HG02798 (cell line): ENCODE measurements at regions not wholly inside any gene's neighbourhood (a gene's known extent, or its start where the extent isn't known, plus 50 kb on each side); places are given as distances from the start of the nearest gene placed in this dataset.
"Not testable (repeated sequence)": the region's sequence is repeated elsewhere in the genome, so short reads cannot be mapped to it uniquely, and the experiment has no call there.

ENCODE experiments used
- ATAC-seq: cut with Tn5 transposase; IDR thresholded peaks from one replicate; pipeline ENCODE4 v1.9.1; 2021; ENCODE audit warnings: mild to moderate bottlenecking; ENCODE audit not compliant: unreplicated experiment, poor library complexity

GRCh38 chr6:145260484-145261175 is 474.7 kb downstream of the EPM2A start:
- no peak for ATAC-seq

GRCh38 chr6:145261758-145262157 is 473.6 kb downstream of the EPM2A start:
- no peak for ATAC-seq

- no peak for ATAC-seq
Measured at GRCh38 chr6:145262771-145263170, 472.5 kb downstream of the EPM2A start.

GRCh38 chr6:145263778-145264211 is 471.5 kb downstream of the EPM2A start:
- ATAC-seq = no peak

GRCh38 chr6:145266432-145267075 is 468.8 kb downstream of the EPM2A start:
- no peak for ATAC-seq

GRCh38 chr6:145267076-145267867 is 468.0 kb downstream of the EPM2A start:
- ATAC-seq = no peak

GRCh38 chr6:145270464-145270863 is 464.9 kb downstream of the EPM2A start:
- ATAC-seq = no peak

- ATAC-seq = no peak
Measured at GRCh38 chr6:145271040-145271439, 464.3 kb downstream of the EPM2A start.

GRCh38 chr6:145271577-145271976 is 463.7 kb downstream of the EPM2A start:
- no peak for ATAC-seq

GRCh38 chr6:145272246-145272645 is 463.1 kb downstream of the EPM2A start:
- no peak for ATAC-seq

- ATAC-seq = no peak
Measured at GRCh38 chr6:145273136-145273535, 462.2 kb downstream of the EPM2A start.

GRCh38 chr6:145274083-145274482 is 461.2 kb downstream of the EPM2A start:
- ATAC-seq = no peak

GRCh38 chr6:145275019-145275418 is 460.3 kb downstream of the EPM2A start:
- no peak for ATAC-seq

- ATAC-seq = no peak
Measured at GRCh38 chr6:145275787-145276186, 459.5 kb downstream of the EPM2A start.

GRCh38 chr6:145276756-145277155 is 458.6 kb downstream of the EPM2A start:
- no peak for ATAC-seq

GRCh38 chr6:145277358-145278086 is 457.8 kb downstream of the EPM2A start:
- ATAC-seq = no peak

GRCh38 chr6:145278163-145278807 is 457.0 kb downstream of the EPM2A start:
- ATAC-seq = no peak

GRCh38 chr6:145279551-145279950 is 455.8 kb downstream of the EPM2A start:
- no peak for ATAC-seq

GRCh38 chr6:145279993-145280392 is 455.3 kb downstream of the EPM2A start:
- ATAC-seq = no peak

- not testable (repeated sequence) for ATAC-seq
Measured at GRCh38 chr6:145283209-145283608, 452.1 kb downstream of the EPM2A start.
